ENCODE measurements at regions not wholly inside any gene's neighbourhood (a gene's known extent, or its start where the extent isn't known, plus 50 kb on each side); places are given as distances from the start of the nearest gene placed in this dataset.

GRCh38 chr5:107231191-107231590 lies 439.5 kb downstream of the EFNA5 start:
- Histone ChIP-seq H3K27me3 (no peaks in the 10 kb centered on the region), H3K4me3 (no peak overlapping the region), H3K36me3 (no peaks in the 10 kb centered on the region), H3K4me1 (no peaks in the 10 kb centered on the region), H3K27ac (no peak overlapping the region), H3K9me3 (no peaks in the 10 kb centered on the region)
- no peak for TF ChIP-seq CTCF (IDR thresholded peaks at IDR 0.05)
- no peak for DNase-seq
- intact Hi-C loops (cut with DNase I; ENCODE audit: low total_unique reads), result no loop called here

- DNase-seq, result no peak
- Histone ChIP-seq H3K9me3 (no peaks in the 10 kb centered on the region), H3K4me3 (no peak overlapping the region), H3K27me3 (no peaks in the 10 kb centered on the region), H3K36me3 (no peaks in the 10 kb centered on the region), H3K27ac (no peak overlapping the region), H3K4me1 (no peaks in the 10 kb centered on the region)
- intact Hi-C loops (cut with DNase I; ENCODE audit: low total_unique reads), result no loop called here
- no peak for TF ChIP-seq CTCF (IDR thresholded peaks at IDR 0.05)
Observed at GRCh38 chr5:107230367-107230766, 440.4 kb downstream of the EFNA5 start.

DNA sequence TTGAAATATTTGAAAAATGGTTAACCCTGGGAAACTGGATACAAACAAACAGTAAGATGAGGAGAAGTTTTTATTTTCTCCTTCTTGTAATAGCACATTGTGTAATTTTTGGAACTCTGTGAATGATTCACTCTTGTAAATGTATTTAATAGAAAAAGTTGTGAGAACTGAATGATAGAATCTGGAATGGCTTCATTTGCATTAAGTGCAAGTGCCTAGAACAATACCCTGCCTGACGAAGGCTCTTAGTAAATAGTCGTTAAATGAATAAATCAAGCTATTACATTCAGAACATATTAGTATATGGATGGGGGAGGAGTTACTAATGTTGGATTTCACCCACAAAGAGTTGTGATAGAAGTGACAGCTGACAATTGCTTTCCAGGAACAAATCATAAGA lies 442.5 kb downstream of the EFNA5 start:
- intact Hi-C loops (cut with DNase I; ENCODE audit: low total_unique reads), result no loop called here

DNA sequence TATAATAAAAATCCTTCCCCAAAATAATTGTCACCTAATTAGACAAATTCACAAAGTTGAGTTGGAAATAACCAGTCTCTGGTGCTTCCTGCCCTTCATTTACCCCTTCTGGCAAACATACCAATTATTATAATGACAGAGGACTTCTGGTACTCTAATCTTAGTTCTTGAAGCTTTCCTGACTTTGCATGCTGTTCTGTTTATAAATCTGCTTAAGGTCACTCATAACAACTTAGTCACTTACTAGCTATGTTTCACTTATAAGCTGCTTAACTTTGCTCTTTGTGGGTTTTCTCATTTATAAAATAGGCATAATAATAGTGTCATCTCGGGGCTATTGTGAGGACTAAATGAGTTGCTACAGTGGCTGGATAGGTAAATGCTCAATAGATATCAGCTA lies 446.5 kb downstream of the EFNA5 start:
- H3K36me3 ChIP-seq, result no peaks in the 10 kb centered on the region
- no peaks in the 10 kb centered on the region for H3K27me3 ChIP-seq
- H3K4me1 ChIP-seq, result peaks cover 0 to 9% (median 4%) of the 10 kb centered on the region in 4 donors
- intact Hi-C loops (cut with DNase I; ENCODE audit: low total_unique reads), result no loop called here
- DNase-seq, result no peak
- TF ChIP-seq CTCF (IDR thresholded peaks at IDR 0.05), result no peak
- H3K27ac ChIP-seq, result no peak overlapping the region
- H3K9me3 ChIP-seq, result no peaks in the 10 kb centered on the region
- H3K4me3 ChIP-seq, result no peak overlapping the region

More for the DNA sequence above, 442.5 kb downstream of the EFNA5 start:
- Histone ChIP-seq H3K27me3 (no peaks in the 10 kb centered on the region), H3K27ac (no peak overlapping the region), H3K36me3 (no peaks in the 10 kb centered on the region), H3K4me1 (peaks cover 0 to 2% (median 0%) of the 10 kb centered on the region in 4 donors), H3K9me3 (no peaks in the 10 kb centered on the region), H3K4me3 (no peak overlapping the region)
- TF ChIP-seq CTCF (IDR thresholded peaks at IDR 0.05), result no peak
- DNase-seq, result no peak

GRCh38 chr5:107223066-107223465 lies 447.7 kb downstream of the EFNA5 start:
- no peaks in the 10 kb centered on the region for H3K27me3 ChIP-seq
- H3K4me1 ChIP-seq, result peaks cover 0 to 21% (median 16%) of the 10 kb centered on the region in 4 donors
- no peak for DNase-seq
- H3K4me3 ChIP-seq, result no peak overlapping the region
- no peak overlapping the region for H3K27ac ChIP-seq
- intact Hi-C loops (cut with DNase I; ENCODE audit: low total_unique reads), result no loop called here
- no peak for TF ChIP-seq CTCF (IDR thresholded peaks at IDR 0.05)
- H3K9me3 ChIP-seq, result no peaks in the 10 kb centered on the region
- H3K36me3 ChIP-seq, result no peaks in the 10 kb centered on the region

DNA sequence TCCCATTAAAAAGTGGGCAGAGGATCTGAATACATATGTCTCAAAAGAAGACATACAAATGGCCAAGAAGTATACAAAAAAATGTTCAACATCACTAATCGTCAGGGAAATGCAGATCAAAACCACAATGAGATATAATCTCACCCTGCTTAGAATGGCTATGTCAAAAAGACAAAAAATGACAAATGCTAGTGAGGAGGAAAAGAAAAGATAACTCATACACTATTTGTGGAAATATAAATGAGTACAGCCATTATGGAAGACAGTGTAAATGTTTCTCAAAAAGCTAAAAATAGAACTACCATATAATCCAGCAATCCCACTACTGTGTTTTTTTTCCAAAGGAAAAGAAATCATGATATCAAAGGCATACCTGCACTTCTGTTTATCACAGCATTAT lies 450.7 kb downstream of the EFNA5 start:
- no peaks in the 10 kb centered on the region for H3K27me3 ChIP-seq
- peaks cover 0 to 44% (median 24%) of the 10 kb centered on the region in 4 donors for H3K4me1 ChIP-seq
- H3K36me3 ChIP-seq, result no peaks in the 10 kb centered on the region
- no peak for DNase-seq
- H3K9me3 ChIP-seq, result no peaks in the 10 kb centered on the region
- H3K4me3 ChIP-seq, result no peak overlapping the region
- intact Hi-C loops (cut with DNase I; ENCODE audit: low total_unique reads), result no loop called here
- no peak overlapping the region for H3K27ac ChIP-seq
- no peak for TF ChIP-seq CTCF (IDR thresholded peaks at IDR 0.05)
